Fibroblast of villous mesenchyme (primary cell): ENCODE measurements at regions not wholly inside any gene's neighbourhood (a gene's known extent, or its start where the extent isn't known, plus 50 kb on each side); places are given as distances from the start of the nearest gene placed in this dataset.

Source experiments
- DNase-seq: peaks from one replicate; pipeline ENCODE4 v3.0.0-alpha.2; 2010; ENCODE audit warnings: low read depth
- H3K4me3 ChIP-seq: 2 replicates; pipeline ENCODE4 v1.5.1; 2011; ENCODE audit warnings: low read depth, mild to moderate bottlenecking, low read length
- TF ChIP-seq, protein P1 (sequence below): IDR thresholded peaks from 2 replicates; pipeline ENCODE4 v1.5.1; 2012; ENCODE audit warnings: low read depth, mild to moderate bottlenecking, low read length; ENCODE audit not compliant: insufficient read depth

DNA sequence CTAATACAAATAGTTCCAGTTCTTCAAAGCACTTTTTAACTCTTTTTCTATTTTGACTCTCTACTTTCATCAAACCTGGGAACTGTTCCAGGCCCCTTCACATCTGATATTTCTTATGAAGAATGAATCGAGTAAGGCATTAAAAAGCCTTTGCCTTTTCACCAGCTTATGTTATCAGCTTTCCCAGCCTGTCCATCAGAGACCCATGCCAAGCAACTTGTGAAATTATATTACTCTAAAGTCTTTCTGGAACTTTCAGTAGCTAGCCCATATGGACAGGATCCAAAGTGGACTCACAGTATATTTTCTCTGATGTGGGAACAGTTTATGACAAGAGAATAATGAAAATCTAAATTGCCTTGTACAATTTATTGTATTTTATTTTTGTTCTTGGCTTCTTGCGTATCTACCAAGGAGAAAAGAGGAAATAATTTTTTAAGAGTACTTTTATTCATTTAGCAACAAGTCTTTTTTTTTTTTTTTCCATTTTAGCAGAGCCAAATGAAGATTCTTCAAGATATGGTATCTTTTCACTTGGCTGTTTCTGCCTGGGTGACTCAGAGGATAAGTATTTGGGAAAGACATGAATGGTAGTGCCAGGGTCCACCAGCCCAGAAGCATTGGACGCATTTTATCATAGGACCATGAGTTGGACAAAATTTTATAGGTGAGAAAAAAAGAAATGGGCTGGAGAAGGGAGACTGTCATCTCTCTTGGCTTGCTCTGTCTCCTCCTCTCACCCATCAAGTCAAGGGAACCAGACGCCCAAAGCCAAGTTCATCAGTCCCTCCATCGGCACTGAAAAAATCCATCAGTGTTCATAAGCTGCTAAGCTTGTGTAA lies 195.8 kb upstream of the NEBL start:
- no peak overlapping the region for H3K4me3 ChIP-seq
- no peak for DNase-seq
- TF ChIP-seq, protein P1, sequence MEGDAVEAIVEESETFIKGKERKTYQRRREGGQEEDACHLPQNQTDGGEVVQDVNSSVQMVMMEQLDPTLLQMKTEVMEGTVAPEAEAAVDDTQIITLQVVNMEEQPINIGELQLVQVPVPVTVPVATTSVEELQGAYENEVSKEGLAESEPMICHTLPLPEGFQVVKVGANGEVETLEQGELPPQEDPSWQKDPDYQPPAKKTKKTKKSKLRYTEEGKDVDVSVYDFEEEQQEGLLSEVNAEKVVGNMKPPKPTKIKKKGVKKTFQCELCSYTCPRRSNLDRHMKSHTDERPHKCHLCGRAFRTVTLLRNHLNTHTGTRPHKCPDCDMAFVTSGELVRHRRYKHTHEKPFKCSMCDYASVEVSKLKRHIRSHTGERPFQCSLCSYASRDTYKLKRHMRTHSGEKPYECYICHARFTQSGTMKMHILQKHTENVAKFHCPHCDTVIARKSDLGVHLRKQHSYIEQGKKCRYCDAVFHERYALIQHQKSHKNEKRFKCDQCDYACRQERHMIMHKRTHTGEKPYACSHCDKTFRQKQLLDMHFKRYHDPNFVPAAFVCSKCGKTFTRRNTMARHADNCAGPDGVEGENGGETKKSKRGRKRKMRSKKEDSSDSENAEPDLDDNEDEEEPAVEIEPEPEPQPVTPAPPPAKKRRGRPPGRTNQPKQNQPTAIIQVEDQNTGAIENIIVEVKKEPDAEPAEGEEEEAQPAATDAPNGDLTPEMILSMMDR = no peak

DNA sequence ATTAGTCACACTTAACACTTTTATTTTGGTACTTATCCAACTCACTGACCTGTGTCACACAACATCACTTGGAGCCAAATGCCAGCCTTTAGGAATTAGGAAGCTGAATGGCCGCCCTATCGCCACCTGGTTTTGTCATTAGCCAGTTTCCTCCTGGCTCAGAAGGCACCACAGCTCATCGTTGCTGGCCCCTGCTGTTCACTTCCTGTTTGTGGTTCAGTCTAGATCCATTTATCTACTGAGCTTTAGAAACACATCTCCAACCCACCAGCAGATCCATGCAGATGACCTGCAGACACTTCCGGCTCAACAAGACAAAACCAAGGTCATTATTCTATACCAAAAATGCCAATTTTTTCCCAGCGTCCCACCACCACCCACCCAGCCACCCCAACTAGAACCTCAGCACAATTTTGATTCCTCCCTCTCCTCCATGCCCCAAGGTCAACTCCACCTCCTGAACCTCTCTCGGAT lies 193.5 kb upstream of the NEBL start:
- no peak for DNase-seq
- H3K4me3 ChIP-seq = no peak overlapping the region
- TF ChIP-seq, protein P1 = no peak

DNA sequence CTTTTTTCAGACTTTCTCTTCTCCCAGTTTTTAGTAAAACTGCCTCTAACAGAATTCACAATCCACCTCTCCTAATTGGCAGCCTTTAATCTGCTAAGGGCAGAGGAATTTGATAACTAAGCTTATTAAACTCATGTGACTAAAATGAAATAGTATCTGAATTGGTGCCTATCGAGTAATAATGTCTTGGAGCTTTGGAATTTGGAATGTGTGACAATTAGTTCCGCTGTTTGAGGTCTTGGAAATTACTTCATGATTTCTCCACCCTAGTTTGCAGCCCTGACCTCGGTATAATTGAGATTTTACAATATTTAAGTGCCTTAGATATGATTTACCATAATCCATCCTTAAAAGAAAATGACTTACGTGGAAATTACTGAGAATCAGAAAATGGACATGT lies 190.4 kb upstream of the NEBL start:
- TF ChIP-seq, protein P1 = no peak
- no peak for DNase-seq
- no peak overlapping the region for H3K4me3 ChIP-seq

DNA sequence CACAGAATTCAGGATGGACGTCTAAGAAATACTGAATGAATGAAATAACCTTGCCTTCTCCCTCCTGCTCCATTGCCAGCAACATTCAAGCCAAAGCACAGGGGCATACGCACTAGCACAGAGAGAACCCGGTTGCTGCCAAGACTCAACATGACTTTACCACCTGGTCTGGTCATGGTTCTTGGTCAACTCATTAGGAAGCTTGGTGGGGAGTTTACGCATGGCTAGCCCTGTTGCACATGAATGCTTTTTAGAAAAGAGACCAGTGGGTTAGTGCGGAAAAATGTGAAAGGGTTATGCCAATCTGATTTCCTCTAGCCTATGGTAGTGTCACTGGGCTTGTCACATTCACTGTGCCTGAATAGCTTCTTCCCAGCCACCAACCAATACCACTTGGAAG lies 187.6 kb upstream of the NEBL start:
- no peak for DNase-seq
- H3K4me3 ChIP-seq = no peak overlapping the region
- TF ChIP-seq, protein P1 = no peak

DNA sequence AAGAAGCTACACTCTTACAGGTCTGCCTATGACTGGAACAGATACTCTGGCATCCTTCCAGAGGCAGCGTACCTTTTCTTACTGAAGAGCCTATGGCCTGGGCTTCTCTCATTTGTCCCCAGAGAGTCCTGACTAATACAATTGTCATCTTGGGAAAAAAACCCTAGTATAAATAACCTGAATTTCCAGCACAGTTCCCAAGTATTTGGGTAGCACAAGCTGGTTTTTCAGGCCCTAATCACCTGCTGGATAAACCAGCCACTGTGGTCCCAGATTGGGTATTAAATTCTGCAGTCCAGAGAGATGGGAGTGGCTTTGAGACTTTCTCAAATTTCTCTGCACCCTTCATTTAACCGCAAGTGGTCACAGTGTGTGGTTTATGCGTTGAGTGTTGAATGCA lies 186.8 kb upstream of the NEBL start:
- DNase-seq = no peak
- TF ChIP-seq, protein P1 = no peak
- H3K4me3 ChIP-seq = no peak overlapping the region

DNA sequence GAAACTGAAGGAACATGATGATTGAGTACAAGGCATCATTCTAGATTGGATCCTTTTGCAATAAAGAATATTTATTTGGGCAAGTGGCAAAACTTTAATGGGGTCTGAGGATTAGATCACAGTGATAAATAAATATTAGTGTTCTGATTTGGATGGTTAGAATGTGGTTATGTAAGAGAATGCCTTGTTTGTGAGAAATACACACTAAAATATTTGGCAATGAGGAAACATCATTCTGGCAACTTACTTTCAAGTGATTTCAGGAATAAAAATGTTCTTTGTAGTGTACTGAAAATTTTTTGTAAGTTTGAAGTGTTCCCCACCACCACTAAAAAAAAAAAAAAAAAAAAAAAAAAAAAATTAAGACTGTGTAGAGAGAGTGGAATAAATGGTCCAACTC lies 185.1 kb upstream of the NEBL start:
- no peak for DNase-seq
- no peak overlapping the region for H3K4me3 ChIP-seq
- TF ChIP-seq, protein P1 = no peak
